VCaP (cell line): ENCODE measurements at regions not wholly inside any gene's neighbourhood (a gene's known extent, or its start where the extent isn't known, plus 50 kb on each side); places are given as distances from the start of the nearest gene placed in this dataset.

ENCODE experiments used
- H3K27ac ChIP-seq: fragments of 450-650 bp; 2 replicates; pipeline ENCODE4 v1.5.1; 2017
- CTCF ChIP-seq: fragments of 450-650 bp; conservative IDR thresholded peaks from 2 replicates; pipeline ENCODE4 v1.5.1; 2017; ENCODE audit warnings: mild to moderate bottlenecking, moderate library complexity

DNA sequence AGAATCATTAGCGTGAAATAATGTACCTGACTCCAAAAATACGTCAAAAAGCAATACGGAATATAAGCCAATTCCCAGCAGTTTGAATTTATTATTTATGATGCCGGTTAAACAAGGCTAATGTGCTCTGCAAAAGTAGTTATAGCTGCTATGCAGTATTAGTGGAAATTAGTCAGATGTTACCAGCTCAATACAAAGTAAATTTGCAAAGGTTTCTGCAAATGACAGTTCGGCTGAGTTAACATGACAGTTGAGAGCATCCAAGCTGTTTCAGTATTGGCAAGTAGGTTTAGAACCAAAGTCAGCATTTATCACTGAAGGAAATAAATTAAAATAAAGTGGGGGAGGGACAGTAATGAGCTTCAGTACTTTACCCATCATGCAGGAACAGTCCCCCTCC lies 1665.8 kb upstream of the FLRT2 start:
- H3K27ac ChIP-seq, result no peak overlapping the region
- TF ChIP-seq CTCF, result no peak

- H3K27ac ChIP-seq, result no peak overlapping the region
- no peak for TF ChIP-seq CTCF
These were observed 1662.2 kb upstream of the FLRT2 start for GRCh38 chr14:83867566-83868225.

- no peak overlapping the region for H3K27ac ChIP-seq
- TF ChIP-seq CTCF, result no peak
These were observed 1659.2 kb upstream of the FLRT2 start for GRCh38 chr14:83870546-83871270.

DNA sequence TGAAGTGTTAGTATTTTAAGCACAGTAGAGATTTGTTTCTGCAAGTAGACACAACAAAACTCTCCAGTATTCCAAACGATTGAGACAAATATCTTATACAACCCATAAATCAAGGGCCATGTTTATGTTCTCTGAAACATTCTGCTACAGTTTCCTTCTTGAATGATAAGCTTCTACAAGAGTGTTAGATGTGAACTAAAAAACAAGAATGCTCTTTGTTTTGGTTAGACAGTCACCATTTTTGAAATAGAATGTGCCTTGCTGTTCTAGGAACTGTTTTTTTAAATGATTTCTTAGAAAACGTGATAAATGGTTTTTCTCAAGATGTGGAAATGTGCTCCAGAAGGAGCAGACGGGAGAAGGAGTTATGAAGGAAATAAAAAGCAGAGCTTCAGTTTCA lies 1656.3 kb upstream of the FLRT2 start:
- no peak for TF ChIP-seq CTCF
- H3K27ac ChIP-seq, result no peak overlapping the region

DNA sequence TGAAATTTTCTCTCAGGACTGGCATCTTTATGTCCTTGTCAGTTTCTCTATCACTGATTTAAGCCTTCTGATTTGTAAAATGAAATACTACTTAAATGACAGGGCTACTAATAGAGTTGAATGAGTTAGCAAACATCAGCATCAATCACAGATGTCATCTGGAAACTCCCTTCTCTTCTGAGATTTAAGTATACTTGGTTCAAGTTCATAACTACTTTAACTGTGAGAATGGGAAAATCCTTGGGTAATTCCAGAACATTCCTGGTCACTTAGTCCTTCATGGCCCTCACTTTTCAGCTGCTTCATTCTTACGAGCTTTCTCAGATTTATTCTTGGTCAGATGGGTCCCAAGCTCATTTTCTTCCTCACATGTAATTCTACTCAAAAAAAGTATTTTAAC lies 1655.3 kb upstream of the FLRT2 start:
- no peak for TF ChIP-seq CTCF
- no peak overlapping the region for H3K27ac ChIP-seq

- TF ChIP-seq CTCF, result no peak
- H3K27ac ChIP-seq, result no peak overlapping the region
These were observed 1646.2 kb upstream of the FLRT2 start for GRCh38 chr14:83883732-83884131.

DNA sequence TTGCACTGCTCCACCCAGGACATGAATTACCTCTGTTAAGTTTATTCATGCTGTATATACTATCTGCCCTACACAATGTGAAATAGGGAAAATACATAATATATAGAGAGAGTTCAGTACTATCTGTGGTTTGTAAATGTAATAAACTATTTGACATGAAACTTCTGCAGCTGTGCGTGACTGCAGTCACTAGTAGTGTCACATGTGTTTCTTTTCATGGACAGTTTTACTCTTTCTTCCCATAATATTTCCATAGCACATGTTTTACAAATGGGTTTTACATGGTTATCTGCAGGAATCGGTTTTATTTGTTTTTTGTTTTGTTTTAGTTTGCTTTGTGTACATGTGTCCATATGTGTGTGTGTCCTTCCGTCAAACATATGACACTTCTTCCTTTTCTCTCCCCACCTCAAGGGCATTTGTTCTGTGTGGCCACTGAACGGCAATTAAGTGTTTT lies 1644.1 kb upstream of the FLRT2 start:
- no peak overlapping the region for H3K27ac ChIP-seq
- no peak for TF ChIP-seq CTCF
